Mesenchymal stem cell (in vitro differentiated cells and primary cell): ENCODE measurements at regions not wholly inside any gene's neighbourhood (a gene's known extent, or its start where the extent isn't known, plus 50 kb on each side); places are given as distances from the start of the nearest gene placed in this dataset.
"Not testable (repeated sequence)": the region's sequence is repeated elsewhere in the genome, so short reads cannot be mapped to it uniquely, and the experiment has no call there.

ENCODE experiments used
- DNase-seq: peaks from one replicate; pipeline ENCODE4 v3.0.0-alpha.2; 2013
- H2AFZ ChIP-seq: one replicate; pipeline ENCODE4 v1.6.1; 2013; ENCODE audit warnings: low read depth, mild to moderate bottlenecking, control low read depth, inconsistent platforms, low read length, moderate library complexity
- H2AK5ac ChIP-seq: 2 replicates; pipeline ENCODE4 v1.6.1; 2013; ENCODE audit warnings: low read length, moderate library complexity, mild to moderate bottlenecking, inconsistent platforms; ENCODE audit not compliant: severe bottlenecking
- H2BK120ac ChIP-seq: one replicate; pipeline ENCODE4 v1.6.1; 2013; ENCODE audit warnings: low read depth, mild to moderate bottlenecking, inconsistent platforms, low read length, moderate library complexity
- H2BK12ac ChIP-seq, 2 experiments: one replicate each; pipeline ENCODE4 v1.6.1; 2013; ENCODE audit warnings: inconsistent platforms in 2 of 2, low read length in 2 of 2, mild to moderate bottlenecking in 2 of 2, moderate library complexity in 2 of 2, control low read depth in 1 of 2
- H2BK15ac ChIP-seq: one replicate; pipeline ENCODE4 v1.6.1; 2013; ENCODE audit warnings: mild to moderate bottlenecking, low read depth, inconsistent platforms; ENCODE audit not compliant: poor library complexity, severe bottlenecking
- H2BK5ac ChIP-seq: 2 replicates; pipeline ENCODE4 v1.6.1; 2013; ENCODE audit warnings: low read depth, mild to moderate bottlenecking, low read length, control low read depth, inconsistent platforms; ENCODE audit not compliant: poor library complexity, severe bottlenecking
- H3K14ac ChIP-seq, 2 experiments: one replicate each; pipeline ENCODE4 v1.6.1; 2013; ENCODE audit warnings: inconsistent platforms in 2 of 2, low read length in 2 of 2, control low read depth in 1 of 2, mild to moderate bottlenecking in 1 of 2, moderate library complexity in 1 of 2
- H3K18ac ChIP-seq, 2 experiments: one replicate each; pipeline ENCODE4 v1.6.1; 2013; ENCODE audit warnings: inconsistent platforms in 2 of 2, low read length in 2 of 2, control low read depth in 1 of 2, low read depth in 1 of 2, mild to moderate bottlenecking in 1 of 2
- H3K23ac ChIP-seq, 2 experiments: one replicate each; pipeline ENCODE4 v1.6.1; 2013; ENCODE audit warnings: inconsistent platforms in 2 of 2, low read length in 2 of 2, mild to moderate bottlenecking in 2 of 2, moderate library complexity in 2 of 2, control low read depth in 1 of 2
- H3K27ac ChIP-seq: 2 replicates; pipeline ENCODE4 v1.5.1; 2013; ENCODE audit warnings: mild to moderate bottlenecking, moderate library complexity, low read length, control low read depth, inconsistent platforms; ENCODE audit not compliant: poor library complexity, severe bottlenecking
- H3K27me3 ChIP-seq, 2 experiments: 2 replicates each; pipeline versions ENCODE4 v1.6.1 to v1.7.0; 2013; ENCODE audit warnings: low read length in 2 of 2, mild to moderate bottlenecking in 2 of 2, moderate library complexity in 2 of 2, control low read depth in 1 of 2, inconsistent platforms in 1 of 2; ENCODE audit not compliant: control insufficient read depth in 1 of 2, insufficient read depth in 1 of 2
- H3K36me3 ChIP-seq, 2 experiments: 2 replicates each; pipeline versions ENCODE4 v1.6.1 to v1.7.0; 2013; ENCODE audit warnings: low read length in 2 of 2, control low read depth in 1 of 2, inconsistent platforms in 1 of 2, low read depth in 1 of 2, mild to moderate bottlenecking in 1 of 2; ENCODE audit not compliant: insufficient read depth in 2 of 2, control insufficient read depth in 1 of 2
- H3K4ac ChIP-seq, 2 experiments: one replicate each; pipeline ENCODE4 v1.6.1; 2013; ENCODE audit warnings: inconsistent platforms in 2 of 2, low read length in 2 of 2, mild to moderate bottlenecking in 2 of 2, moderate library complexity in 2 of 2, control low read depth in 1 of 2, low read depth in 1 of 2
- H3K4me1 ChIP-seq: 2 replicates; pipeline ENCODE4 v1.6.1; 2013; ENCODE audit warnings: low read depth, low read length, control low read depth; ENCODE audit not compliant: control insufficient read depth, insufficient read depth
- H3K4me2 ChIP-seq: 2 replicates; pipeline ENCODE4 v1.6.1; 2013; ENCODE audit warnings: low read length, mild to moderate bottlenecking, inconsistent platforms; ENCODE audit not compliant: poor library complexity, severe bottlenecking
- H3K4me3 ChIP-seq, 2 experiments: 2 replicates each; pipeline versions ENCODE4 v1.5.1 to v1.7.0; 2013; ENCODE audit warnings: low read length in 2 of 2, mild to moderate bottlenecking in 2 of 2, control low read depth in 1 of 2, low read depth in 1 of 2; ENCODE audit not compliant: insufficient read depth in 1 of 2
- H3K79me1 ChIP-seq: replicated peaks from 2 replicates; pipeline ENCODE4 v1.6.1; 2013; ENCODE audit warnings: mild to moderate bottlenecking, control low read depth, low read length, inconsistent platforms; ENCODE audit not compliant: poor library complexity, severe bottlenecking
- H3K9ac ChIP-seq: 2 replicates; pipeline ENCODE4 v1.7.0; 2013; ENCODE audit warnings: mild to moderate bottlenecking, low read length, moderate library complexity
- H3K9me3 ChIP-seq: 2 replicates; pipeline ENCODE4 v1.7.0; 2013; ENCODE audit warnings: mild to moderate bottlenecking, low read length; ENCODE audit not compliant: control insufficient read depth
- H4K8ac ChIP-seq: one replicate; pipeline ENCODE4 v1.6.1; 2013; ENCODE audit warnings: inconsistent platforms, mild to moderate bottlenecking, low read length, moderate library complexity
- H4K91ac ChIP-seq: one replicate; pipeline ENCODE4 v1.6.1; 2013; ENCODE audit warnings: mild to moderate bottlenecking, low read length, inconsistent platforms
- WGBS: methylation state at CpG from one replicate; pipeline ENCODE4 v1.1.7; 2013; ENCODE audit warnings: mixed read lengths; 5-methylcytosine and 5-hydroxymethylcytosine counted together

- H3K27me3 ChIP-seq = no peaks in the 10 kb centered on the region
- H3K4me2 ChIP-seq = no peak overlapping the region
- H3K4me3 ChIP-seq = no peak overlapping the region
- WGBS = 11% methylated on average over 1 of the region's 3 CpGs
- H2AK5ac ChIP-seq = no peak overlapping the region
- H2BK5ac ChIP-seq = no peak overlapping the region
- H3K4ac ChIP-seq = no peak overlapping the region
- no peak overlapping the region for H4K91ac ChIP-seq
- H3K36me3 ChIP-seq = no peaks in the 10 kb centered on the region
- no peak overlapping the region for H3K9ac ChIP-seq
- H3K9me3 ChIP-seq = peaks cover 30% of the 10 kb centered on the region
- H3K27ac ChIP-seq = no peak overlapping the region
- no peak overlapping the region for H2BK120ac ChIP-seq
- no peak overlapping the region for H3K14ac ChIP-seq
- no peak overlapping the region for H2BK12ac ChIP-seq
- no peak overlapping the region for H3K18ac ChIP-seq
- DNase-seq = no peak
- H3K4me1 ChIP-seq = no peaks in the 10 kb centered on the region
- H4K8ac ChIP-seq = no peak overlapping the region
- H3K79me1 ChIP-seq = no peaks in the 10 kb centered on the region
- no peak overlapping the region for H2BK15ac ChIP-seq
- H3K23ac ChIP-seq = no peak overlapping the region
- no peak overlapping the region for H2AFZ ChIP-seq
Measured at GRCh38 chr7:146028251-146028750, 88.3 kb upstream of the CNTNAP2 start.

- no peak overlapping the region for H4K91ac ChIP-seq
- H2BK15ac ChIP-seq = no peak overlapping the region
- no peak overlapping the region for H2BK120ac ChIP-seq
- no peak overlapping the region for H3K18ac ChIP-seq
- no peak overlapping the region for H3K9ac ChIP-seq
- H3K4me2 ChIP-seq = no peak overlapping the region
- H3K4ac ChIP-seq = no peak overlapping the region
- no peak overlapping the region for H2BK12ac ChIP-seq
- no peaks in the 10 kb centered on the region for H3K27me3 ChIP-seq
- H3K4me1 ChIP-seq = no peaks in the 10 kb centered on the region
- H4K8ac ChIP-seq = no peak overlapping the region
- H3K14ac ChIP-seq = no peak overlapping the region
- H2AFZ ChIP-seq = no peak overlapping the region
- no peak overlapping the region for H2AK5ac ChIP-seq
- no peak overlapping the region for H3K4me3 ChIP-seq
- H3K36me3 ChIP-seq = no peaks in the 10 kb centered on the region
- H3K27ac ChIP-seq = no peak overlapping the region
- no peak overlapping the region for H3K23ac ChIP-seq
- no peak overlapping the region for H2BK5ac ChIP-seq
- H3K79me1 ChIP-seq = no peaks in the 10 kb centered on the region
- peaks cover 25% of the 10 kb centered on the region for H3K9me3 ChIP-seq
- DNase-seq = no peak
Measured at GRCh38 chr7:146027243-146027642, 89.4 kb upstream of the CNTNAP2 start.

GRCh38 chr7:146022776-146023175 lies 93.8 kb upstream of the CNTNAP2 start:
- no peak overlapping the region for H3K9ac ChIP-seq
- 84% methylated on average over 3 of the region's 5 CpGs for WGBS
- no peak overlapping the region for H3K23ac ChIP-seq
- H2BK120ac ChIP-seq = no peak overlapping the region
- H2BK5ac ChIP-seq = no peak overlapping the region
- no peak overlapping the region for H4K8ac ChIP-seq
- H4K91ac ChIP-seq = no peak overlapping the region
- H2BK12ac ChIP-seq = no peak overlapping the region
- no peaks in the 10 kb centered on the region for H3K79me1 ChIP-seq
- no peak overlapping the region for H3K4ac ChIP-seq
- no peak overlapping the region for H2BK15ac ChIP-seq
- no peak overlapping the region for H2AFZ ChIP-seq
- no peak overlapping the region for H2AK5ac ChIP-seq
- H3K27me3 ChIP-seq = no peaks in the 10 kb centered on the region
- no peak overlapping the region for H3K27ac ChIP-seq
- no peak overlapping the region for H3K4me2 ChIP-seq
- no peak overlapping the region for H3K4me3 ChIP-seq
- no peak overlapping the region for H3K18ac ChIP-seq
- DNase-seq = no peak
- H3K14ac ChIP-seq = no peak overlapping the region
- H3K4me1 ChIP-seq = no peaks in the 10 kb centered on the region
- no peaks in the 10 kb centered on the region for H3K36me3 ChIP-seq
- H3K9me3 ChIP-seq = peaks cover 21% of the 10 kb centered on the region

GRCh38 chr7:146019041-146020004 lies 97.3 kb upstream of the CNTNAP2 start:
- not testable (repeated sequence) for H2AK5ac ChIP-seq, H3K4me3 ChIP-seq, H2BK15ac ChIP-seq, H2BK5ac ChIP-seq, H3K4me2 ChIP-seq, H2BK12ac ChIP-seq, H4K91ac ChIP-seq, H3K9me3 ChIP-seq, H3K27ac ChIP-seq, DNase-seq, H3K9ac ChIP-seq, H3K18ac ChIP-seq, H4K8ac ChIP-seq, H2BK120ac ChIP-seq, H3K4me1 ChIP-seq, H3K14ac ChIP-seq, H3K27me3 ChIP-seq, H3K23ac ChIP-seq, H3K36me3 ChIP-seq, H3K4ac ChIP-seq, H3K79me1 ChIP-seq, H2AFZ ChIP-seq
- 89% methylated on average over 26 of the region's 33 CpGs for WGBS
